GM20000 (cell line): ENCODE measurements at regions not wholly inside any gene's neighbourhood (a gene's known extent, or its start where the extent isn't known, plus 50 kb on each side); places are given as distances from the start of the nearest gene placed in this dataset.

ENCODE experiments used
- DNase-seq: peaks from one replicate; pipeline ENCODE4 v3.0.0; 2012; ENCODE audit warnings: low spot score
- TF ChIP-seq, protein P1 (sequence below): IDR thresholded peaks from 2 replicates; pipeline ENCODE4 v1.5.1; 2012; ENCODE audit warnings: mild to moderate bottlenecking, control low read depth; ENCODE audit errors: extremely low read depth, missing control alignments

DNA sequence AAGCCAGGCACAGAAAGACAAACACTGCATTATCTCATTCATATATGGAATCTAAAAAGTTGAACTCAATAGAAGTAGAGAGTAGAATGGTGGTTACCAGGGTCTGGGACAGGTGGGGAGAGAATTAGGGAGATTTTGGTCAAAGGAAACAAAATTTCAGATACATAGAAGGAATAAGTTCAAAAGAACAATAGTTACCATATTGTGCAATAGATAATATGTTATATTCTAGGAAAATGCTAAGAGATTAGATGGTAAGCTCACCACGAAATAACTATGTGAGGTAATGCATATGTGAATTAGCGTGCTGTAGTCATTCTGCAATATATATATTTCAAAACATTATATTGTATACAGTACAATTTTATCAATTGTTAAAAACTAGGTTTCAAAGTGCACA, 442.5 kb downstream of the KCNH5 start:
- TF ChIP-seq, protein P1, sequence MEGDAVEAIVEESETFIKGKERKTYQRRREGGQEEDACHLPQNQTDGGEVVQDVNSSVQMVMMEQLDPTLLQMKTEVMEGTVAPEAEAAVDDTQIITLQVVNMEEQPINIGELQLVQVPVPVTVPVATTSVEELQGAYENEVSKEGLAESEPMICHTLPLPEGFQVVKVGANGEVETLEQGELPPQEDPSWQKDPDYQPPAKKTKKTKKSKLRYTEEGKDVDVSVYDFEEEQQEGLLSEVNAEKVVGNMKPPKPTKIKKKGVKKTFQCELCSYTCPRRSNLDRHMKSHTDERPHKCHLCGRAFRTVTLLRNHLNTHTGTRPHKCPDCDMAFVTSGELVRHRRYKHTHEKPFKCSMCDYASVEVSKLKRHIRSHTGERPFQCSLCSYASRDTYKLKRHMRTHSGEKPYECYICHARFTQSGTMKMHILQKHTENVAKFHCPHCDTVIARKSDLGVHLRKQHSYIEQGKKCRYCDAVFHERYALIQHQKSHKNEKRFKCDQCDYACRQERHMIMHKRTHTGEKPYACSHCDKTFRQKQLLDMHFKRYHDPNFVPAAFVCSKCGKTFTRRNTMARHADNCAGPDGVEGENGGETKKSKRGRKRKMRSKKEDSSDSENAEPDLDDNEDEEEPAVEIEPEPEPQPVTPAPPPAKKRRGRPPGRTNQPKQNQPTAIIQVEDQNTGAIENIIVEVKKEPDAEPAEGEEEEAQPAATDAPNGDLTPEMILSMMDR, result no peak
- no peak for DNase-seq

GRCh38 chr14:62604524-62604923, 440.7 kb downstream of the KCNH5 start:
- TF ChIP-seq, protein P1, result no peak
- DNase-seq, result no peak

DNA sequence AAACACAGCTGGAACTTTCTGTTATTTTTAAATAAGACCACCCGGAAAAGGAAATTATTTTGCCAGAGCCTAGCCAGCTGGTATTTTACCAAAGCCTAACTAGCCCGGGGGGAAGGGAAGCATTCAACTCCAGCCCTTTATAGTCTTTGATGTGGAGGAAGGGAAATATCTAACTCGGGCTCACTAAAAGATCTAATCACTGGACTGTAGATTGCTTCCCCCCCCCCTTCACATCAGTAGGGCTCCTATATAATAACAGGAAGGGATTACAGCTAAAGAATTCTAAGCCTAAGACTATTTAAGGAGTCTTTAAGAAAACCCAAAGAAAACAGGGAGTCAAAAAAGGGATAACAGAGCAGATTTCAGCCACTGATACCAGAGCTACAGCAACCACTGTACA, 431.1 kb downstream of the KCNH5 start:
- TF ChIP-seq, protein P1, result no peak
- DNase-seq, result no peak

DNA sequence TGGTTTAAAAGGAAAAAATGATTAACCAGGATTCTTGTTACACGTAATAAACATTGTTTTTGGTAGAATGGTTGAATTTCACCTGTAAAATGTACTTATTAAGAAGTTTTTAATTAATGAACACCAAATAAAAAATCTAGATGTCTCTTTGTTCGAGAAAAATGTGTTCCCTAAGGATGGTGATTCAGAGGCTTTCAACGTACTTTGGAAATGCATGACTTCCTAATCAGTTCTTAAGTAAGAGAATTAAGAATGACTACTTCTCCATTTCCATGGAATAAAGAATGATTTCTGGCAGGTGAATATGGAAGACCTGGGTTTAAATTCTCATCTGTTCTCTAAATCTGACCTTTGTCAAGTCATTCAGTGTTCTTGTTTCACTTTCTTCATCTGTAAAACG, 428.6 kb downstream of the KCNH5 start:
- TF ChIP-seq, protein P1, result no peak
- no peak for DNase-seq

DNA sequence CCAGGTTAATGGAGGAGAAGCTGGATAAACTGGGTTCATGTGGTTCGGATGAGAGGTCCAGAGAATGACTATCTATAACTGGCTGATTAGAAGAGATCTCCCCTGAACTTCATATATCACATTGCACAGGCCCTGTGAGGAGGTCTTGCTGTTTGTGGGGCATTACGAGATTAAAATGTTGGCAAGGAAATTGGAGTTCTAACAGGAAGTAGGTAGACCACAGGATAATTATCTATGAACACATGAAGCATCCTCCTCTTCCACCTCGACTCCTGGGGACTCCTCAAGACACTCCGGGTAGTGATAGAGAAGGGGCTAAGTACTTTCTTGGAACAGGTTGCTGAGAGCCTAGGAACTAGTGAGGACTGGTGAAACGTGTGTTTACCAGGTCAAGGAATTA, 418.8 kb downstream of the KCNH5 start:
- DNase-seq, result no peak

GRCh38 chr14:62629176-62629725, 416.0 kb downstream of the KCNH5 start:
- DNase-seq, result no peak
- TF ChIP-seq, protein P1, result no peak

More for the DNA sequence above, 418.8 kb downstream of the KCNH5 start:
- TF ChIP-seq, protein P1, result no peak

- no peak for DNase-seq
- TF ChIP-seq, protein P1, result no peak
Observed at GRCh38 chr14:62631176-62631575, 414.1 kb downstream of the KCNH5 start.
